Ovary (tissue), 7 donors: ENCODE measurements at regions not wholly inside any gene's neighbourhood (a gene's known extent, or its start where the extent isn't known, plus 50 kb on each side); places are given as distances from the start of the nearest gene placed in this dataset.

Source experiments
- DNase-seq, 5 donors: peaks; one replicate each; pipeline ENCODE4 v3.0.0-alpha.2; 2019 to 2020
- H3K27ac ChIP-seq, 2 donors: fragments of 200-600 bp; one replicate each; pipeline versions ENCODE4 v1.5.1 to v1.8.0; 2019 to 2022
- H3K27me3 ChIP-seq: fragments of 200-600 bp; one replicate; pipeline ENCODE4 v1.8.0; 2022
- H3K36me3 ChIP-seq: fragments of 200-600 bp; sonication (generic); one replicate; pipeline ENCODE4 v1.5.1; 2019
- H3K4me1 ChIP-seq: one replicate; pipeline ENCODE4 v1.8.1; 2013; ENCODE audit warnings: mild to moderate bottlenecking, moderate library complexity; ENCODE audit not compliant: insufficient read depth
- H3K4me3 ChIP-seq: fragments of 200-600 bp; sonication (generic); one replicate; pipeline ENCODE4 v1.5.1; 2017
- H3K9me3 ChIP-seq, 2 donors: fragments of 200-600 bp in 1 of 2; sonication (generic) in 1 of 2; one replicate each; pipeline versions ENCODE4 v1.5.1 to v1.8.1; 2013 to 2019; ENCODE audit warnings: mild to moderate bottlenecking in 1 of 2, moderate library complexity in 1 of 2
- CTCF ChIP-seq, 3 donors: fragments of 450-650 bp in 2 of 3; fragments of 200-600 bp in 1 of 3; IDR thresholded peaks; one replicate each; pipeline versions ENCODE4 v1.5.1 to v1.8.0; 2016 to 2022; ENCODE audit warnings: antibody characterized with exemption in 3 of 3, mild to moderate bottlenecking in 1 of 3
- EP300 ChIP-seq: sonication (generic); formaldehyde crosslinking; IDR thresholded peaks from one replicate; pipeline ENCODE4 v1.6.1; 2017; ENCODE audit warnings: antibody characterized with exemption
- POLR2A ChIP-seq: fragments of 450-650 bp; IDR thresholded peaks from one replicate; pipeline ENCODE4 v1.6.1; 2017; ENCODE audit warnings: antibody characterized with exemption, mild to moderate bottlenecking, moderate library complexity
- WGBS, 3 donors: extraction: QIAGEN DNeasy Blood & Tissue Kit in 1 of 3; methylation state at CpG; one replicate each; pipeline versions ENCODE4 v1.1.5 to v1.1.7; 2013 to 2017; 5-methylcytosine and 5-hydroxymethylcytosine counted together
- intact Hi-C, 4 donors: fragments of 100-400 bp; cut with DNase I; formaldehyde crosslinking; loops; one replicate each; pipeline versions ENCODE4 v1.11.0 to v1.15.1; 2022 to 2023
- donor health status: DM: no; HTN: no; CAD: no; lungs with moderate emphysema.
- donor health status: DM: no; HTN: no; CAD: no.
- donor health status: Bipolar disorder and iron deficiency.
- donor health status: DM: no; HTN: no; CAD: no.
- donor health status: DM: yes; HTN: yes; CAD: no.

DNA sequence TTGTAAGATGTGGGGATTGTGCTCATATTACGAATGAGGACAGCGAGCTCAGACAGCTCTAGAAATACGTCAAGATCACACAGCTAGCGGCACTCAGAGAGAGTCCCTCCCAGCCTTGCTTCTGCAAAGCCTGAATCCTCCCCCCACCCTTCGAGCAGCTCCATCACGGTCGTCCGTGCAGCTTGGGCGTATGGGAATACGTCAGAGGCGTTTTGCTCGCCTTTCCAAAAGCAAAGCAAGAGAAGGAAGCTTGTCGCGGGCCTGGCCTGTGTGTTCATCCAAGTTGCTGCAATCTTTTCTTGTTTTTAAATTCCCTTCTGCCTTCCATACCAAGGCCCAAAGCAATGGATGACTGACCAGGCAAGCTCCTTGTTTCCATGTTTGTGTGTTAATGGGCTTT, 125.5 kb upstream of the IRF2BP2 start:
- no peaks in the 10 kb centered on the region for H3K36me3 ChIP-seq
- WGBS, 3 donors: 95 to 96% (median 96%) methylated on average over 14 of the region's 14 CpGs
- TF ChIP-seq POLR2A: no peak
- TF ChIP-seq EP300: no peak
- no peak for TF ChIP-seq CTCF (IDR thresholded peaks at IDR 0.05)
- H3K27ac ChIP-seq: no peak overlapping the region
- DNase-seq: peak in 1 of 5 donors; percentile 16
- H3K9me3 ChIP-seq: no peaks in the 10 kb centered on the region
- no peak overlapping the region for H3K4me3 ChIP-seq
- intact Hi-C loops: loop anchor here in 1 of 4 donors (10.0 kb wide), 2 partner anchors 231 to 339 kb away; no protein-coding TSS in a partner anchor
- no peaks in the 10 kb centered on the region for H3K27me3 ChIP-seq
- peaks cover 2% of the 10 kb centered on the region for H3K4me1 ChIP-seq

- peak in 1 of 5 donors; percentile 21 for DNase-seq
Measured at GRCh38 chr1:234734869-234735268, 124.9 kb upstream of the IRF2BP2 start.

GRCh38 chr1:234734412-234734835, 124.4 kb upstream of the IRF2BP2 start:
- Histone ChIP-seq H3K27ac (no peak overlapping the region), H3K4me3 (no peak overlapping the region), H3K36me3 (no peaks in the 10 kb centered on the region), H3K27me3 (no peaks in the 10 kb centered on the region), H3K9me3 (no peaks in the 10 kb centered on the region), H3K4me1 (peaks cover 2% of the 10 kb centered on the region)
- TF ChIP-seq CTCF (IDR thresholded peaks at IDR 0.05) (no peak), EP300 (no peak), POLR2A (no peak)
- 60 to 79% (median 74%) methylated on average over 13 of the region's 13 CpGs for WGBS, 3 donors
- DNase-seq: peak in 1 of 5 donors; percentile 40
- intact Hi-C loops: loop anchor here in 1 of 4 donors (10.0 kb wide), 2 partner anchors 230 to 340 kb away; no protein-coding TSS in a partner anchor

More at GRCh38 chr1:234734869-234735268, 124.9 kb upstream of the IRF2BP2 start:
- WGBS, 3 donors: 57 to 75% (median 59%) methylated on average over 9 of the region's 9 CpGs
- Histone ChIP-seq H3K36me3 (no peaks in the 10 kb centered on the region), H3K9me3 (no peaks in the 10 kb centered on the region), H3K4me1 (peaks cover 2% of the 10 kb centered on the region), H3K27me3 (no peaks in the 10 kb centered on the region), H3K4me3 (no peak overlapping the region), H3K27ac (no peak overlapping the region)
- intact Hi-C loops: loop anchor here in 1 of 4 donors (10.0 kb wide), 2 partner anchors 230 to 340 kb away; no protein-coding TSS in a partner anchor
- TF ChIP-seq POLR2A: no peak
- TF ChIP-seq CTCF (IDR thresholded peaks at IDR 0.05): no peak

DNA sequence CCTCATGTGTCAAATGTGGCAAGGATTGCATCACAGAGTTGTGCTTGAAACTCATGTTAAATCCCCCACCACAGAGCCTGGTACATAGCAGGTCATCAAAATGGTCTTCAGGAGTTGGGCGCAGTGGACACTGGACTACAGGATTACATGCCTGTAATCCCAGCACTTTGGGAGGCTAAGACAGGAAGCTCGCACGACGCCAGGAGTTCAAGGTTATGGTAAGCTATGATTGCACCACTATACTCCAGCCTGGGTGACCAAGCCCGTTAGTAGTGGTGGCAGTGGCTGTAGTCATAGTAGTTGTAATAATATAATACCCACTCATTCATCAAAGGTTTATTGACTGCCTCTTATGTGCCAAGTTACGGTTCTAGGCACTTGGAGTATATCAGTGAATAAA, 123.4 kb upstream of the IRF2BP2 start:
- Histone ChIP-seq H3K27ac (no peak overlapping the region), H3K36me3 (no peaks in the 10 kb centered on the region), H3K4me1 (peaks cover 3% of the 10 kb centered on the region), H3K4me3 (no peak overlapping the region), H3K27me3 (no peaks in the 10 kb centered on the region), H3K9me3 (no peaks in the 10 kb centered on the region)
- WGBS, 3 donors: 82 to 94% (median 82%) methylated on average over 6 of the region's 6 CpGs
- intact Hi-C loops: loop anchor here in 1 of 4 donors (10.0 kb wide), 2 partner anchors 229 to 341 kb away; no protein-coding TSS in a partner anchor
- TF ChIP-seq CTCF (IDR thresholded peaks at IDR 0.05): no peak
- no peak for TF ChIP-seq POLR2A
- TF ChIP-seq EP300: no peak
- DNase-seq: peak in 1 of 5 donors; percentile 7
